Upper lobe of left lung (tissue), 4 donors: ENCODE measurements at regions not wholly inside any gene's neighbourhood (a gene's known extent, or its start where the extent isn't known, plus 50 kb on each side); places are given as distances from the start of the nearest gene placed in this dataset.

Experiments used
- CTCF ChIP-seq, 6 experiments: fragments of 450-650 bp in 4 of 6; fragments of 200-600 bp in 2 of 6; sonication (generic) in 2 of 6; IDR thresholded peaks; one replicate each; pipeline ENCODE4 v1.5.1; 2016 to 2019; ENCODE audit warnings: antibody characterized with exemption in 6 of 6
- EP300 ChIP-seq, 4 donors: sonication (generic); formaldehyde crosslinking; IDR thresholded peaks; one replicate each; pipeline ENCODE4 v1.5.1; 2017; ENCODE audit warnings: antibody characterized with exemption in 4 of 4, control low read depth in 2 of 4
- POLR2A ChIP-seq, 4 donors: fragments of 450-650 bp; IDR thresholded peaks; one replicate each; pipeline ENCODE4 v1.5.1; 2016 to 2017; ENCODE audit warnings: antibody characterized with exemption in 4 of 4, mild to moderate bottlenecking in 2 of 4
- POLR2AphosphoS5 ChIP-seq, 2 donors: sonication (generic); formaldehyde crosslinking; IDR thresholded peaks; one replicate each; pipeline ENCODE4 v1.5.1; 2017; ENCODE audit warnings: antibody characterized with exemption in 2 of 2

DNA sequence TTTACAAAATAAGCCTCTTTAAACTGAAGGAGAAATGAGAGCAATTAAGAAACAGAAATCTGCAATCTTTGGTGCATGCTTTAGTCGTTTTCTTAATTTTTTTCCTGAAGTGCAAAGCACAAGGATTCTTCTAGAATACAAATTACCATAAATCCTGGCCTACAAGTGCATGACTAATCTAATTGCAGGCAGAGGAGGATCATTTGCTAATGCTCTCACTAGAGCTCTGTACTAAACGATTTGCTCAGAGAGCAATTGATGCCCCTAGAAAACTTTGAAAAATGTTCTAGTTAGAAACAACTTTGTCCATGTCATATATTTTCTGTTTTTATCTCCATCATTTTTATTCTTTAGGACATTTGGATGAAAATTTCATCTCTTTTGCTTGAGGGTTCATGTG, 193.2 kb downstream of the POU4F1 start:
- TF ChIP-seq EP300 (IDR thresholded peaks at IDR 0.05), result no peak
- TF ChIP-seq CTCF (IDR thresholded peaks at IDR 0.05), result no peak
- no peak for TF ChIP-seq POLR2A (IDR thresholded peaks at IDR 0.05)
- no peak for TF ChIP-seq POLR2AphosphoS5 (IDR thresholded peaks at IDR 0.05)
